NCI-H1048 (cell line): ENCODE measurements at regions not wholly inside any gene's neighbourhood (a gene's known extent, or its start where the extent isn't known, plus 50 kb on each side); places are given as distances from the start of the nearest gene placed in this dataset.

Experiments
- DNase-seq: peaks from one replicate; lab custom pipeline; 2025; lab: John Stamatoyannopoulos, UW

GRCh38 chr5:11997942-11998341 is 93.7 kb upstream of the CTNND2 start:
- no peak for DNase-seq

GRCh38 chr5:11992518-11992917 is 88.3 kb upstream of the CTNND2 start:
- DNase-seq = no peak

- no peak for DNase-seq
Measured at GRCh38 chr5:11985993-11986392, 81.7 kb upstream of the CTNND2 start.

- no peak for DNase-seq
Measured at GRCh38 chr5:11984196-11984595, 80.0 kb upstream of the CTNND2 start.

- DNase-seq = no peak
Measured at GRCh38 chr5:11981986-11982385, 77.7 kb upstream of the CTNND2 start.

GRCh38 chr5:11977904-11978303 is 73.7 kb upstream of the CTNND2 start:
- no peak for DNase-seq

- DNase-seq = no peak
Measured at GRCh38 chr5:11973469-11973868, 69.2 kb upstream of the CTNND2 start.

- DNase-seq = no peak
Measured at GRCh38 chr5:11963227-11963626, 59.0 kb upstream of the CTNND2 start.

- no peak for DNase-seq
Measured at GRCh38 chr5:11962122-11962521, 57.9 kb upstream of the CTNND2 start.

GRCh38 chr5:11958321-11958720 is 54.1 kb upstream of the CTNND2 start:
- no peak for DNase-seq

GRCh38 chr5:11955331-11955730 is 51.1 kb upstream of the CTNND2 start:
- DNase-seq = no peak
